ENCODE measurements at regions not wholly inside any gene's neighbourhood (a gene's known extent, or its start where the extent isn't known, plus 50 kb on each side); places are given as distances from the start of the nearest gene placed in this dataset.

- BruUV-seq (replicated peaks) = no TSS peak
- CTCF ChIA-PET = no interaction called here
- Histone ChIP-seq H3K9ac (replicated peaks; ENCODE audit: extremely low read depth, insufficient read depth, low read length) (no peak overlapping the region), H3K36me3 (ENCODE audit: control insufficient read depth in 2 of 2, extremely low read depth in 1 of 2, insufficient read depth in 2 of 2, low read length in 2 of 2) (no peaks in the 10 kb centered on the region), H3K27me3 (ENCODE audit: control insufficient read depth in 2 of 2, insufficient read depth in 2 of 2, low read length in 2 of 2) (no peaks in the 10 kb centered on the region), H3K79me2 (ENCODE audit: control insufficient read depth, insufficient read depth, low read length) (no peaks in the 10 kb centered on the region), H4K20me1 (replicated peaks; ENCODE audit: control insufficient read depth, extremely low read depth, insufficient read depth, low read length) (no peaks in the 10 kb centered on the region), H3K27ac (ENCODE audit: insufficient read depth, low read depth, low read length) (no peak overlapping the region), H3K4me2 (ENCODE audit: insufficient read depth, low read length) (no peak overlapping the region), H2AFZ (ENCODE audit: low read depth, low read length) (no peak overlapping the region), H3K4me1 (ENCODE audit: control insufficient read depth, extremely low read depth, insufficient read depth, low read length) (no peaks in the 10 kb centered on the region), H3K4me3 (replicated peaks in 1 of 3; ENCODE audit: insufficient read depth in 1 of 3, low read depth in 1 of 3, low read length in 3 of 3) (no peak overlapping the region), H3K9me3 (replicated peaks; ENCODE audit: control insufficient read depth, insufficient read depth, low read length) (peaks cover 2% of the 10 kb centered on the region), H3K9me1 (replicated peaks; ENCODE audit: control insufficient read depth, extremely low read depth, insufficient read depth, low read length) (no peaks in the 10 kb centered on the region)
- dilution Hi-C loops (cut with MboI; ENCODE audit: extremely low pct_ligation_motif_present, low sequenced_read_pairs) (no loop called here), intact Hi-C loops (cut with micrococcal nuclease) (no loop called here)
- POLR2A ChIA-PET = no interaction called here
- TF ChIP-seq MYC (IDR thresholded peaks at IDR 0.05; ENCODE audit: low read depth, low read length) (no peak), GATA2 (IDR thresholded peaks at IDR 0.05; ENCODE audit: insufficient read depth, insufficient read length, low read depth, low read length) (no peak), POLR2AphosphoS5 (IDR thresholded peaks at IDR 0.05; ENCODE audit: insufficient read depth, low read depth, low read length) (no peak), MAX (IDR thresholded peaks at IDR 0.05; ENCODE audit: insufficient read depth, insufficient read length) (no peak), POLR2A (IDR thresholded peaks at IDR 0.05; ENCODE audit: low read depth, low read length) (no peak), EZH2 (IDR thresholded peaks at IDR 0.05; ENCODE audit: borderline replicate concordance, low read depth, low read length, severe bottlenecking) (no peak), JUN (IDR thresholded peaks at IDR 0.05; ENCODE audit: borderline replicate concordance, insufficient read depth, insufficient read length, low read depth) (no peak), FOS (IDR thresholded peaks at IDR 0.05; ENCODE audit: borderline replicate concordance, insufficient read depth, low read length) (no peak), CTCF (IDR thresholded peaks at IDR 0.05; ENCODE audit: extremely low read depth in 1 of 2, insufficient read depth in 1 of 2, low read depth in 1 of 2, low read length in 2 of 2) (no peak)
- FAIRE-seq (no peak), DNase-seq (ENCODE audit: low read depth, low spot score) (no peak)
Observed at GRCh38 chr13:82962397-82962796, 919.9 kb downstream of the SLITRK1 start.

Measured in endothelial cell of umbilical vein (primary cell).